B cell (primary cell): ENCODE measurements at regions not wholly inside any gene's neighbourhood (a gene's known extent, or its start where the extent isn't known, plus 50 kb on each side); places are given as distances from the start of the nearest gene placed in this dataset.

Experiments
- ATAC-seq: fragments of 200-7000 bp; cut with Tn5 transposase; one replicate; pipeline ENCODE4 v1.10.0; 2021; ENCODE audit warnings: low read depth, mild to moderate bottlenecking, moderate number of reproducible peaks, moderate library complexity
- CTCF ChIA-PET: fragments of 350-600 bp; sonication (Branson Sonifier 250); formaldehyde crosslinking; loops from one replicate; lab custom pipeline; 2021; ENCODE audit warnings: antibody characterized with exemption, inconsistent platforms; lab: Charles Lee
- POLR2A ChIA-PET: fragments of 350-600 bp; sonication (Branson Sonifier 250); formaldehyde crosslinking; loops from one replicate; lab custom pipeline; 2021; ENCODE audit warnings: antibody characterized with exemption; lab: Charles Lee
- DNase-seq: peaks from one replicate; pipeline ENCODE4 v3.0.0; 2013
- H2AFZ ChIP-seq: 2 replicates; pipeline ENCODE4 v1.6.1; 2012; ENCODE audit warnings: mild to moderate bottlenecking, low read depth, low read length; ENCODE audit not compliant: insufficient read depth, poor library complexity, severe bottlenecking
- H3K27ac ChIP-seq, 2 donors: 1 replicate in 1 of 2; 2 replicates in 1 of 2; pipeline ENCODE4 v1.5.1; 2012 to 2013; ENCODE audit warnings: low read length in 2 of 2, mild to moderate bottlenecking in 2 of 2, moderate library complexity in 1 of 2
- H3K27me3 ChIP-seq, 4 experiments: fragments of 200-600 bp in 1 of 4; sonication (generic) in 1 of 4; replicated peaks in 1 of 4; 1 replicate in 2 of 4; 2 replicates in 2 of 4; pipeline versions ENCODE4 v1.6.1 to v1.7.0; 2013 to 2016; ENCODE audit warnings: low read length in 3 of 4, mild to moderate bottlenecking in 2 of 4, mixed read lengths in 1 of 4, moderate library complexity in 1 of 4; ENCODE audit not compliant: insufficient read depth in 4 of 4, control insufficient read depth in 3 of 4; ENCODE audit errors: control extremely low read depth in 1 of 4
- H3K36me3 ChIP-seq, 2 experiments: replicated peaks in 1 of 2; 1 replicate in 1 of 2; 2 replicates in 1 of 2; pipeline versions ENCODE4 v1.6.1 to v1.7.1; 2013; ENCODE audit warnings: low read length in 1 of 2; ENCODE audit not compliant: insufficient read depth in 2 of 2, control insufficient read depth in 1 of 2; ENCODE audit errors: control extremely low read depth in 1 of 2, extremely low read depth in 1 of 2
- H3K4me1 ChIP-seq, 2 donors: fragments of 200-600 bp in 1 of 2; sonication (generic) in 1 of 2; 1 replicate in 1 of 2; 2 replicates in 1 of 2; pipeline versions ENCODE4 v1.5.1 to v1.6.1; 2013 to 2017; ENCODE audit warnings: low read length in 2 of 2; ENCODE audit not compliant: control insufficient read depth in 2 of 2, insufficient read depth in 2 of 2
- H3K4me2 ChIP-seq: replicated peaks from 2 replicates; pipeline ENCODE3; 2012; ENCODE audit warnings: mild to moderate bottlenecking, low read depth, low read length; ENCODE audit not compliant: poor library complexity, severe bottlenecking
- H3K4me3 ChIP-seq, 5 experiments: fragments of 200-600 bp in 1 of 5; sonication (generic) in 1 of 5; 1 replicate in 3 of 5; 2 replicates in 2 of 5; pipeline versions ENCODE4 v1.5.1 to v1.7.0; 2011 to 2016; ENCODE audit warnings: low read length in 4 of 5, mild to moderate bottlenecking in 4 of 5, low read depth in 2 of 5, control low read depth in 1 of 5, moderate library complexity in 1 of 5; ENCODE audit not compliant: insufficient read depth in 1 of 5; ENCODE audit errors: control extremely low read depth in 1 of 5, extremely low read depth in 1 of 5
- H3K79me2 ChIP-seq: fragments of 200-600 bp; sonication (generic); one replicate; pipeline ENCODE4 v1.6.0; 2016; ENCODE audit warnings: low read length; ENCODE audit not compliant: control insufficient read depth, insufficient read depth
- H3K9ac ChIP-seq: fragments of 200-600 bp; sonication (generic); 2 replicates; pipeline ENCODE4 v1.6.1; 2017; ENCODE audit warnings: mild to moderate bottlenecking, low read length, moderate library complexity
- H3K9me3 ChIP-seq, 3 donors: one replicate each; pipeline versions ENCODE4 v1.6.1 to v1.7.1; 2013; ENCODE audit warnings: low read length in 2 of 3; ENCODE audit not compliant: control insufficient read depth in 2 of 3, insufficient read depth in 1 of 3; ENCODE audit errors: control extremely low read depth in 1 of 3
- H4K20me1 ChIP-seq: 2 replicates; pipeline ENCODE4 v1.6.0; 2012; ENCODE audit warnings: mild to moderate bottlenecking, low read length; ENCODE audit not compliant: insufficient read depth, control insufficient read depth, poor library complexity, severe bottlenecking
- H3K27ac Mint-ChIP-seq: one replicate; pipeline ENCODE4 v1.8.0; 2021; ENCODE audit warnings: mixed read lengths
- H3K27me3 Mint-ChIP-seq: one replicate; pipeline ENCODE4 v1.8.0; 2021; ENCODE audit warnings: mixed read lengths
- H3K4me1 Mint-ChIP-seq: one replicate; pipeline ENCODE4 v1.8.0; 2021; ENCODE audit warnings: mixed read lengths
- H3K4me3 Mint-ChIP-seq: one replicate; pipeline ENCODE4 v1.8.0; 2021; ENCODE audit warnings: mixed read lengths
- H3K9me3 Mint-ChIP-seq: one replicate; pipeline ENCODE4 v1.8.0; 2022; ENCODE audit warnings: mixed read lengths; ENCODE audit not compliant: insufficient read depth
- CTCF ChIP-seq: fragments of 200-600 bp; IDR thresholded peaks from one replicate; pipeline ENCODE4 v1.8.0; 2022; ENCODE audit warnings: antibody characterized with exemption, mild to moderate bottlenecking
- EZH2 ChIP-seq: IDR thresholded peaks from 2 replicates; pipeline ENCODE4 v1.6.1; 2012; ENCODE audit warnings: borderline replicate concordance, low read depth, mild to moderate bottlenecking, moderate library complexity, low read length; ENCODE audit not compliant: insufficient read depth, poor library complexity, severe bottlenecking
- WGBS: methylation state at CpG from one replicate; pipeline ENCODE4 v1.1.5; 2013; ENCODE audit warnings: missing lambda C conversion rate; ENCODE audit not compliant: insufficient coverage; 5-methylcytosine and 5-hydroxymethylcytosine counted together
- intact Hi-C: fragments of 100-400 bp; cut with micrococcal nuclease; formaldehyde crosslinking; loops from one replicate; pipeline ENCODE4 v1.10.0; 2022

DNA sequence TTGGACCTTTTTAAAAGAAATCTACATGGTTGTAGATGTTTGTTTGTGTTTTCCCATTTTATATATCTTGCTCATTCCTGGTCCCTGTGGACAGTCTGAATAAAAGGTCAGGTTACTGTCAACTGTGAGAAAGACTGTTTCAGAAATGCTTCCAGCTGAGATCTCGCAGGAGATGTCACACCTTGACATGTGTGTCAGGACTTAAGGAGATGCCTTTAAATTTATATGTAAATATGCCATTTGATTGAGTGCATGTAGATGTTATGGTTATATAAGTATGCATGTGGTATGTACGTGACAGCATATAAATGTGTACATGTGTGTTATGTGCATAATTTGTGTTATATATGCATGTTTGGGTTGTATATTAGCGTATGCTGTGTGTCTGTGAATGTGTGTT, 2172.3 kb upstream of the CELF4 start:
- Mint-ChIP-seq H3K27me3 (no peaks in the 10 kb centered on the region), H3K4me3 (no peak overlapping the region), H3K4me1 (no peaks in the 10 kb centered on the region), H3K27ac (no peak overlapping the region), H3K9me3 (peaks cover 6% of the 10 kb centered on the region)
- DNase-seq = no peak
- no peaks in the 10 kb centered on the region for H3K79me2 ChIP-seq
- H3K36me3 ChIP-seq = no peaks in the 10 kb centered on the region
- no peaks in the 10 kb centered on the region for H3K27me3 ChIP-seq
- 94% methylated on average over 3 of the region's 3 CpGs for WGBS
- ATAC-seq = no peak
- TF ChIP-seq CTCF = no peak
- TF ChIP-seq EZH2 = no peak
- H3K4me2 ChIP-seq = no peak overlapping the region
- no peaks in the 10 kb centered on the region for H4K20me1 ChIP-seq
- no peak overlapping the region for H3K4me3 ChIP-seq
- no peaks in the 10 kb centered on the region for H3K9me3 ChIP-seq
- CTCF ChIA-PET = no interaction called here
- no peak overlapping the region for H3K27ac ChIP-seq
- intact Hi-C loops = no loop called here
- no peak overlapping the region for H2AFZ ChIP-seq
- H3K9ac ChIP-seq = no peak overlapping the region
- no peaks in the 10 kb centered on the region for H3K4me1 ChIP-seq
- POLR2A ChIA-PET = no interaction called here

GRCh38 chr18:39732918-39733317, 2167.3 kb upstream of the CELF4 start:
- no peak overlapping the region for H3K9ac ChIP-seq

More at GRCh38 chr18:39732918-39733317, 2167.3 kb upstream of the CELF4 start:
- Mint-ChIP-seq H3K27me3 (no peaks in the 10 kb centered on the region), H3K4me1 (no peaks in the 10 kb centered on the region), H3K4me3 (no peak overlapping the region), H3K27ac (no peak overlapping the region), H3K9me3 (peaks cover 4% of the 10 kb centered on the region)
- H3K9me3 ChIP-seq = no peaks in the 10 kb centered on the region
- H3K27me3 ChIP-seq = no peaks in the 10 kb centered on the region
- H3K4me2 ChIP-seq = no peak overlapping the region
- H2AFZ ChIP-seq = no peak overlapping the region
- no peaks in the 10 kb centered on the region for H3K79me2 ChIP-seq
- no peak overlapping the region for H3K27ac ChIP-seq
- H3K4me1 ChIP-seq = no peaks in the 10 kb centered on the region
- ChIA-PET CTCF (no interaction called here), POLR2A (no interaction called here)
- no peaks in the 10 kb centered on the region for H3K36me3 ChIP-seq
- no peak overlapping the region for H3K4me3 ChIP-seq
- 100% methylated on average over 2 of the region's 2 CpGs for WGBS
- DNase-seq (no peak), ATAC-seq (no peak)
- TF ChIP-seq EZH2 (no peak), CTCF (no peak)
- intact Hi-C loops = no loop called here
- no peaks in the 10 kb centered on the region for H4K20me1 ChIP-seq
